ENCODE measurements at regions not wholly inside any gene's neighbourhood (a gene's known extent, or its start where the extent isn't known, plus 50 kb on each side); places are given as distances from the start of the nearest gene placed in this dataset.

DNA sequence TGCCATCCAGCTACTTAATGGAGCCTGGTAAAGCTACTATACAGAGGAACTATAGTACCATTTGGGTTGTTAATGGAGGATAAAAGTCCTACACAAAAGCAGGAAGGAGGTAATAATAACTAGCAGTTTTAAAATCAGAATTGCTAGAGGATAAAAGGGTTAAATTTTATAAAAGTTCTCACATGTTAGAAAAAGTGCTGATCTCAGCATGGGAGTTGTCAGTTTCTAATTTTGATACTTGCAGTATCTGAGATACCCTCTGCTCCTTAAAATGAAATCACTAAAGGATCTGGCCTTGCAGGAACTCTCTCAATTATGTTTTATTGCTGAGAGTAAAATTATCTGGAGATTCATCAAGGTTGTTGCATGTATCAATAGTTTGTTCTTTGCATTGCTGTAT lies 272.2 kb upstream of the GYPC start:
- TF ChIP-seq, protein P1, sequence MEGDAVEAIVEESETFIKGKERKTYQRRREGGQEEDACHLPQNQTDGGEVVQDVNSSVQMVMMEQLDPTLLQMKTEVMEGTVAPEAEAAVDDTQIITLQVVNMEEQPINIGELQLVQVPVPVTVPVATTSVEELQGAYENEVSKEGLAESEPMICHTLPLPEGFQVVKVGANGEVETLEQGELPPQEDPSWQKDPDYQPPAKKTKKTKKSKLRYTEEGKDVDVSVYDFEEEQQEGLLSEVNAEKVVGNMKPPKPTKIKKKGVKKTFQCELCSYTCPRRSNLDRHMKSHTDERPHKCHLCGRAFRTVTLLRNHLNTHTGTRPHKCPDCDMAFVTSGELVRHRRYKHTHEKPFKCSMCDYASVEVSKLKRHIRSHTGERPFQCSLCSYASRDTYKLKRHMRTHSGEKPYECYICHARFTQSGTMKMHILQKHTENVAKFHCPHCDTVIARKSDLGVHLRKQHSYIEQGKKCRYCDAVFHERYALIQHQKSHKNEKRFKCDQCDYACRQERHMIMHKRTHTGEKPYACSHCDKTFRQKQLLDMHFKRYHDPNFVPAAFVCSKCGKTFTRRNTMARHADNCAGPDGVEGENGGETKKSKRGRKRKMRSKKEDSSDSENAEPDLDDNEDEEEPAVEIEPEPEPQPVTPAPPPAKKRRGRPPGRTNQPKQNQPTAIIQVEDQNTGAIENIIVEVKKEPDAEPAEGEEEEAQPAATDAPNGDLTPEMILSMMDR (IDR thresholded peaks at IDR 0.05) = no peak
- TF ChIP-seq POLR2A (IDR thresholded peaks at IDR 0.05) = no peak
